ENCODE measurements at regions not wholly inside any gene's neighbourhood (a gene's known extent, or its start where the extent isn't known, plus 50 kb on each side); places are given as distances from the start of the nearest gene placed in this dataset.

DNA sequence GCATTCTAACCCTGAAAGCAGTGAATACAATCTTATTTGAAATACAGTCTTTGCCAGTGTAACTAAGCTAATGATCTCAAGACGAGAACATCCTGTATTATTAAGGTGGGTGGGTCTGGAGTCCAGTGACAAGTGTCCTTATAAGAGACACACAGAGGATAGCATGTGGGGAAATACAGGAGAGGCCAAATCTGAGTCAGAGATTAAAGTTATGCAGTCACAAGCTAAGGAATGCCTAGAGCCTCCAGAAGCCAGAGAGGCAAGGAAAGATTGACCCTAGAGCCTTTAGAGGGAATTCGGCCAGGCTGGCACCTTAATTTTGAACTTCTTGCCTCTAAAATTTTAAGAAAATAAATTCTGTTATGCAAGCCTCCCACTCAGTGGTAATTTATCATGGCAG is 87.5 kb upstream of the HGF start:
- TF ChIP-seq RAD21 (conservative IDR thresholded peaks at IDR 0.05 in 1 of 2, IDR thresholded peaks at IDR 0.05 in 1 of 2) (no peak), JUN (IDR thresholded peaks at IDR 0.05) (no peak), JUNB (IDR thresholded peaks at IDR 0.05) (no peak), HEYL (CRISPR knock-in tag; IDR thresholded peaks at IDR 0.05) (no peak)
- TF ChIP-seq, protein P1, sequence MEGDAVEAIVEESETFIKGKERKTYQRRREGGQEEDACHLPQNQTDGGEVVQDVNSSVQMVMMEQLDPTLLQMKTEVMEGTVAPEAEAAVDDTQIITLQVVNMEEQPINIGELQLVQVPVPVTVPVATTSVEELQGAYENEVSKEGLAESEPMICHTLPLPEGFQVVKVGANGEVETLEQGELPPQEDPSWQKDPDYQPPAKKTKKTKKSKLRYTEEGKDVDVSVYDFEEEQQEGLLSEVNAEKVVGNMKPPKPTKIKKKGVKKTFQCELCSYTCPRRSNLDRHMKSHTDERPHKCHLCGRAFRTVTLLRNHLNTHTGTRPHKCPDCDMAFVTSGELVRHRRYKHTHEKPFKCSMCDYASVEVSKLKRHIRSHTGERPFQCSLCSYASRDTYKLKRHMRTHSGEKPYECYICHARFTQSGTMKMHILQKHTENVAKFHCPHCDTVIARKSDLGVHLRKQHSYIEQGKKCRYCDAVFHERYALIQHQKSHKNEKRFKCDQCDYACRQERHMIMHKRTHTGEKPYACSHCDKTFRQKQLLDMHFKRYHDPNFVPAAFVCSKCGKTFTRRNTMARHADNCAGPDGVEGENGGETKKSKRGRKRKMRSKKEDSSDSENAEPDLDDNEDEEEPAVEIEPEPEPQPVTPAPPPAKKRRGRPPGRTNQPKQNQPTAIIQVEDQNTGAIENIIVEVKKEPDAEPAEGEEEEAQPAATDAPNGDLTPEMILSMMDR (IDR thresholded peaks at IDR 0.05): no peak

Data from A549 (cell line).